Prostate gland (tissue), 2 donors: ENCODE measurements at regions not wholly inside any gene's neighbourhood (a gene's known extent, or its start where the extent isn't known, plus 50 kb on each side); places are given as distances from the start of the nearest gene placed in this dataset.

Experiments used
- CTCF ChIP-seq, 4 experiments: fragments of 200-600 bp in 2 of 4; fragments of 450-650 bp in 2 of 4; sonication (generic) in 2 of 4; IDR thresholded peaks; 1 replicate in 3 of 4; 2 replicates in 1 of 4; pipeline ENCODE4 v1.5.1; 2016 to 2019; ENCODE audit warnings: antibody characterized with exemption in 4 of 4, mild to moderate bottlenecking in 2 of 4, moderate library complexity in 2 of 4
- POLR2A ChIP-seq: fragments of 450-650 bp; IDR thresholded peaks from one replicate; pipeline ENCODE4 v1.6.1; 2016; ENCODE audit warnings: antibody characterized with exemption, mild to moderate bottlenecking

GRCh38 chr4:75244325-75244724 is 269.9 kb downstream of the RCHY1 start:
- TF ChIP-seq CTCF (IDR thresholded peaks at IDR 0.05): no peak
- TF ChIP-seq POLR2A: no peak
